Activated CD8-positive, alpha-beta T cell treated with anti-CD3 and anti-CD28 coated beads, Interleukin-2, amount 10 ng/mL, durations not matched to agents 7 days and 5 days (primary cell): ENCODE measurements at regions not wholly inside any gene's neighbourhood (a gene's known extent, or its start where the extent isn't known, plus 50 kb on each side); places are given as distances from the start of the nearest gene placed in this dataset.
A peak's percentile ranks its signal among the peaks of the same experiment; 100 is the strongest.
"Not testable (repeated sequence)": the region's sequence is repeated elsewhere in the genome, so short reads cannot be mapped to it uniquely, and the experiment has no call there.

Experiments used
- ATAC-seq: fragments of 150-1000 bp; cut with Tn5 transposase; one replicate; pipeline ENCODE4 v1.10.0; 2021; ENCODE audit warnings: moderate library complexity
- CTCF ChIA-PET: fragments of 350-600 bp; sonication (Branson Sonifier 250); formaldehyde crosslinking; loops from one replicate; lab custom pipeline; 2021; ENCODE audit warnings: antibody characterized with exemption; lab: Charles Lee
- POLR2A ChIA-PET: fragments of 350-600 bp; sonication (Branson Sonifier 250); formaldehyde crosslinking; loops from one replicate; lab custom pipeline; 2021; ENCODE audit warnings: antibody characterized with exemption; lab: Charles Lee
- DNase-seq: peaks from one replicate; pipeline ENCODE4 v3.0.0-alpha.2; 2020
- H3K27ac Mint-ChIP-seq: one replicate; pipeline ENCODE4 v1.8.0; 2021; ENCODE audit warnings: mild to moderate bottlenecking, mixed read lengths
- H3K27me3 Mint-ChIP-seq: one replicate; pipeline ENCODE4 v1.8.0; 2021; ENCODE audit warnings: low read depth, mixed read lengths
- H3K36me3 Mint-ChIP-seq: one replicate; pipeline ENCODE4 v1.8.0; 2021; ENCODE audit warnings: low read depth, mixed read lengths
- H3K4me1 Mint-ChIP-seq: one replicate; pipeline ENCODE4 v1.8.0; 2021; ENCODE audit warnings: low read depth, mixed read lengths
- H3K4me3 Mint-ChIP-seq: one replicate; pipeline ENCODE4 v1.8.0; 2021; ENCODE audit warnings: mild to moderate bottlenecking, mixed read lengths
- H3K9me3 Mint-ChIP-seq: one replicate; pipeline ENCODE4 v1.8.0; 2022; ENCODE audit warnings: mixed read lengths; ENCODE audit not compliant: insufficient read depth

- ChIA-PET POLR2A (no interaction called here), CTCF (interaction anchor here (1.0 to 1.2 kb wide), 3 partner anchors 27 to 28 kb away, joined by 3 to 8 read pairs (median 4); no protein-coding TSS in a partner anchor)
- Mint-ChIP-seq H3K36me3 (no peaks in the 10 kb centered on the region), H3K27ac (no peak overlapping the region), H3K4me3 (no peak overlapping the region), H3K27me3 (peaks cover 16% of the 10 kb centered on the region), H3K9me3 (no peaks in the 10 kb centered on the region), H3K4me1 (peaks cover 20% of the 10 kb centered on the region)
- no peak for DNase-seq
- ATAC-seq = no peak
These were observed 74.9 kb upstream of the CNIH3 start for GRCh38 chr1:224541072-224541790.

- no peak for ATAC-seq
- CTCF ChIA-PET = interaction anchor here (0.9 to 3.8 kb wide), 3 partner anchors 28 to 102 kb away, joined by 5 to 26 read pairs (median 8); no protein-coding TSS in a partner anchor
- no peak overlapping the region for H3K4me3 Mint-ChIP-seq
These were observed 74.1 kb upstream of the CNIH3 start for GRCh38 chr1:224541901-224542630.

GRCh38 chr1:224542783-224543440 is 73.2 kb upstream of the CNIH3 start:
- peak overlapping the region; percentile 7 for H3K27ac Mint-ChIP-seq
- no peaks in the 10 kb centered on the region for H3K9me3 Mint-ChIP-seq
- peaks cover 20% of the 10 kb centered on the region for H3K4me1 Mint-ChIP-seq
- CTCF ChIA-PET = interaction anchor here (0.9 to 3.8 kb wide), 3 partner anchors 29 to 380 kb away, joined by 3 to 26 read pairs (median 5); no protein-coding TSS in a partner anchor
- H3K4me3 Mint-ChIP-seq = no peak overlapping the region
- H3K36me3 Mint-ChIP-seq = no peaks in the 10 kb centered on the region
- ATAC-seq = peak; percentile 95
- DNase-seq = peak; percentile 57
- H3K27me3 Mint-ChIP-seq = peaks cover 9% of the 10 kb centered on the region
- POLR2A ChIA-PET = interaction anchor here (0.6 kb wide), 1 partner anchor 23 kb away, joined by 3 read pairs; no protein-coding TSS in a partner anchor

More at GRCh38 chr1:224541901-224542630, 74.1 kb upstream of the CNIH3 start:
- Mint-ChIP-seq H3K27me3 (peaks cover 16% of the 10 kb centered on the region), H3K36me3 (no peaks in the 10 kb centered on the region), H3K27ac (no peak overlapping the region), H3K4me1 (peaks cover 20% of the 10 kb centered on the region), H3K9me3 (no peaks in the 10 kb centered on the region)
- DNase-seq = no peak
- POLR2A ChIA-PET = no interaction called here

DNA sequence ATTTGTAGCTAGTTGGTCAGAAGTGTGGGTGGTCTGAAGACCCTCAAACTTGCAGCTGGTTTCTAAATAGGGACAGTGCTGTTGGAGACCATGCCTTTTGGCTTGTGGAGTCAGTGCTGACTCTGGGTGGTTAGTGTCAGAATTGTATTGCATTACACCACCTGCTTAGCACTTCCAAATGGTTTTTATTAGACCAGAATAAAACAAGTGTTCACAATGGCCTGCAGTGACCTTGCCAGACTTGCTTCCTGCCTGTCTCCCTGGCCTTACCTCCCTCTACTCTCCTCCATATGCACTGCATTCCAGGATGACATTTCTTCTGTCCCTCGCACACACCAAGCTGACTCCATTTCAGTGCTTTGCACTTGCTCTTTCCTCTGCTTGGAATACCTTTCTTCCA is 72.7 kb upstream of the CNIH3 start:
- H3K9me3 Mint-ChIP-seq = no peaks in the 10 kb centered on the region
- peaks cover 9% of the 10 kb centered on the region for H3K27me3 Mint-ChIP-seq
- POLR2A ChIA-PET = interaction anchor here (0.6 kb wide), 1 partner anchor 22 kb away, joined by 3 read pairs; no protein-coding TSS in a partner anchor
- H3K27ac Mint-ChIP-seq = no peak overlapping the region
- DNase-seq (no peak), ATAC-seq (no peak)
- H3K4me3 Mint-ChIP-seq = no peak overlapping the region
- no peaks in the 10 kb centered on the region for H3K36me3 Mint-ChIP-seq
- CTCF ChIA-PET = interaction anchor here (1.0 to 3.8 kb wide), 2 partner anchors 29 to 379 kb away, joined by 3 to 26 read pairs; no protein-coding TSS in a partner anchor
- peaks cover 20% of the 10 kb centered on the region for H3K4me1 Mint-ChIP-seq

DNA sequence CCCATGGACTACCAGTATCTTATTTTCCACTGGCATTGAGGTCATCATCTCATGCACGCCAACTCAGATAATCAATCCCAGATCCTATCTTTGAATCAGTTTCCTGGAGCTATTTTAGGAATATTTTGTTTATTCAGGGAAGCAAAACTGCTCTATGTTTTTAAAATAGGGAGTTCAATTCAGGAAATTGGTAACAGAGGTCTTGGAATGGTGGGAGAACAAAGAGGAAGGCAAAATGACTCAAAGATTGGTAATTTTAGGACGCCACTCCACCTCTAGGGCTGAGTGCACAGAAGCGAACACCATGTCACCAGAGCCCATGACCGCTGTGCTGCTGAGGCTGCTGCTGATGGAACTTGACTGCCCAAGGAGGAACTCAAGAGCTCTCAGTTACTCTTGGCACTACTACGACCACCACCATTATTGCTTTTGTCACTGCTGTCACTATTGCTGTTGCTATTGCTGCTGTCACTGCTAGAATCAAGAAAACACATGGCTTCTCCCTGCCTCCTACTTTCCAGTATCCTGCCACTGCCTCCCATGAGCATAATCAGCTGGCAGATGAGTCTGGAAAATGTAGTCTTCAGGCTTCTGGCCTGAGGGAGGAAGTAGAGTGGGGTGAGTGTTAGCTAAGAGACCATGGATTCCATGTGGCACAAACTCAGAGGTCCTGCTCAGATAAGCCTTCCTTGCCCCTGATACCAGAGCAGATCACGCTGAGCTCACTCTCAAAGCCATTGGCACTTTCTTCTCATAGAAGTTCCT is 71.6 kb upstream of the CNIH3 start:
- H3K4me3 Mint-ChIP-seq = no peak overlapping the region
- DNase-seq = no peak
- H3K9me3 Mint-ChIP-seq = no peaks in the 10 kb centered on the region
- ChIA-PET POLR2A (no interaction called here), CTCF (interaction anchor here (3.8 kb wide), 1 partner anchor 30 kb away, joined by 26 read pairs; no protein-coding TSS in a partner anchor)
- peaks cover 20% of the 10 kb centered on the region for H3K4me1 Mint-ChIP-seq
- ATAC-seq = no peak
- peaks cover 1% of the 10 kb centered on the region for H3K27me3 Mint-ChIP-seq
- no peaks in the 10 kb centered on the region for H3K36me3 Mint-ChIP-seq
- H3K27ac Mint-ChIP-seq = no peak overlapping the region

GRCh38 chr1:224545571-224545970 is 70.5 kb upstream of the CNIH3 start:
- Mint-ChIP-seq H3K27me3 (no peaks in the 10 kb centered on the region), H3K27ac (no peak overlapping the region), H3K4me3 (no peak overlapping the region), H3K9me3 (no peaks in the 10 kb centered on the region), H3K36me3 (no peaks in the 10 kb centered on the region), H3K4me1 (peaks cover 20% of the 10 kb centered on the region)
- ChIA-PET CTCF (interaction anchor here (3.8 kb wide), 1 partner anchor 32 kb away, joined by 26 read pairs; no protein-coding TSS in a partner anchor), POLR2A (no interaction called here)
- ATAC-seq = no peak
- no peak for DNase-seq

DNA sequence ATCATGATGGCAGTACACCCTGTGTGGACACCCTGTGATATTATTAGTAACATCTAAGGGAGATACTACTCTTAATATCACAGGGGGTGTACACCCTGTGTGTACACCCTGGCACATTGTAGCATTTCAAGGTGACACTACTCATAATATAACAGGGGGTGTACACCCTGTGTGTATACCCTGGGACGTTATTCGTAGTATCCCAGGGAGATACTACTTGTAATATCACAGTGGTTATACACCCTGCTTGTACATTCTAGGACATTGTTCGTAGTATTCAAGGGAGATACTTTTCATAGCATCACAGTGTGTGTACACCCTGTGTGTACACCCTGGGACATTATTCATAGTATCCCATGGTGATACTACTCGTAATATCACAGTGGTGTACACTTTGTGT is 67.4 kb upstream of the CNIH3 start:
- ChIA-PET CTCF (no interaction called here), POLR2A (no interaction called here)
- no peak overlapping the region for H3K27ac Mint-ChIP-seq
- ATAC-seq (no peak), DNase-seq (no peak)
- H3K4me3 Mint-ChIP-seq = no peak overlapping the region
- H3K27me3 Mint-ChIP-seq = no peaks in the 10 kb centered on the region
- no peaks in the 10 kb centered on the region for H3K9me3 Mint-ChIP-seq
- peaks cover 3% of the 10 kb centered on the region for H3K4me1 Mint-ChIP-seq
- no peaks in the 10 kb centered on the region for H3K36me3 Mint-ChIP-seq

DNA sequence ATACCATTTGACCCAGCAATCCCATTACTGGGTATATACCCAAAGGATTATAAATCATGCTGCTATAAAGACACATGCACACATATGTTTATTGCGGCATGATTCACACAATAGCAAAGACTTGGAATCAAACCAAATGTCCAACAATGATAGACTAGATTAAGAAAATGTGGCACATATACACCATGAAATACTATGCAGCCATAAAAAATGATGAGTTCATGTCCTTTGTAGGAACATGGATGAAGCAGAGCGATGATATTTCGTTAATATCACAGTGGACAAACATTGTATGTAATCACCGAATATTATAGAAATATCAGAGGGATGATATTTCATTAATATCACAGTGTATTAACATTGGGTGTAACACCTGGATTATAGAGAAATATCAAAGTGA is 64.9 kb upstream of the CNIH3 start:
- H3K27ac Mint-ChIP-seq, H3K4me3 Mint-ChIP-seq, DNase-seq: not testable (repeated sequence)

GRCh38 chr1:224554056-224554455 is 62.1 kb upstream of the CNIH3 start:
- ATAC-seq = no peak
- peaks cover 3% of the 10 kb centered on the region for H3K27me3 Mint-ChIP-seq
- POLR2A ChIA-PET = no interaction called here

More for the DNA sequence above, 64.9 kb upstream of the CNIH3 start:
- ATAC-seq, H3K4me1 Mint-ChIP-seq, POLR2A ChIA-PET, H3K36me3 Mint-ChIP-seq, H3K27me3 Mint-ChIP-seq, H3K9me3 Mint-ChIP-seq, CTCF ChIA-PET: not testable (repeated sequence)

GRCh38 chr1:224554620-224555259 is 61.4 kb upstream of the CNIH3 start:
- POLR2A ChIA-PET = no interaction called here
- DNase-seq (no peak), ATAC-seq (no peak)
- no peaks in the 10 kb centered on the region for H3K4me1 Mint-ChIP-seq
- H3K27ac Mint-ChIP-seq = no peak overlapping the region
- no peaks in the 10 kb centered on the region for H3K9me3 Mint-ChIP-seq
- H3K27me3 Mint-ChIP-seq = peaks cover 3% of the 10 kb centered on the region
- no peaks in the 10 kb centered on the region for H3K36me3 Mint-ChIP-seq
- CTCF ChIA-PET = interaction anchor here (1.2 kb wide), 1 partner anchor 103 kb away, joined by 3 read pairs; no protein-coding TSS in a partner anchor
- no peak overlapping the region for H3K4me3 Mint-ChIP-seq

More at GRCh38 chr1:224554056-224554455, 62.1 kb upstream of the CNIH3 start:
- DNase-seq = no peak
- no peaks in the 10 kb centered on the region for H3K36me3 Mint-ChIP-seq
- CTCF ChIA-PET = interaction anchor here (1.2 kb wide), 1 partner anchor 102 kb away, joined by 3 read pairs; no protein-coding TSS in a partner anchor
- no peaks in the 10 kb centered on the region for H3K9me3 Mint-ChIP-seq
- H3K27ac Mint-ChIP-seq = no peak overlapping the region
- no peaks in the 10 kb centered on the region for H3K4me1 Mint-ChIP-seq
- no peak overlapping the region for H3K4me3 Mint-ChIP-seq
